SK-N-SH treated with all-trans-retinoic acid at 6 μM for 48 hours (cell line): ENCODE measurements at regions not wholly inside any gene's neighbourhood (a gene's known extent, or its start where the extent isn't known, plus 50 kb on each side); places are given as distances from the start of the nearest gene placed in this dataset.

Experiments used
- ATAC-seq: fragments of 200-7000 bp; cut with Tn5 transposase; 3 replicates; pipeline ENCODE4 v1.9.1; 2020; ENCODE audit warnings: mild to moderate bottlenecking, moderate library complexity
- ARNTL ChIP-seq: fragments of 450-650 bp; formaldehyde crosslinking; IDR thresholded peaks from 2 replicates; pipeline ENCODE4 v1.5.0; 2020; ENCODE audit warnings: low read depth, mild to moderate bottlenecking, moderate library complexity, borderline replicate concordance
- BACH2 ChIP-seq: fragments of 250-450 bp; sonication (Bioruptor Pico); IDR thresholded peaks from 2 replicates; pipeline ENCODE4 v1.9.0; 2021; ENCODE audit warnings: mild to moderate bottlenecking, borderline replicate concordance
- CSRNP3 ChIP-seq: fragments of 250-450 bp; sonication (Bioruptor Pico); IDR thresholded peaks from 2 replicates; pipeline ENCODE4 v1.5.1; 2021; ENCODE audit warnings: mild to moderate bottlenecking, moderate library complexity
- ESRRG ChIP-seq: fragments of 250-450 bp; sonication (Bioruptor Pico); IDR thresholded peaks from 2 replicates; pipeline ENCODE4 v1.6.1; 2021; ENCODE audit warnings: mild to moderate bottlenecking
- GLIS3 ChIP-seq: fragments of 250-450 bp; sonication (Bioruptor Pico); IDR thresholded peaks from 2 replicates; pipeline ENCODE4 v1.5.0; 2020; ENCODE audit warnings: mild to moderate bottlenecking, moderate library complexity
- ISL1 ChIP-seq: fragments of 250-450 bp; sonication (Bioruptor Pico); IDR thresholded peaks from 2 replicates; pipeline ENCODE4 v2.1.2; 2022; ENCODE audit warnings: mild to moderate bottlenecking, moderate library complexity
- OSR1 ChIP-seq: fragments of 250-450 bp; sonication (Bioruptor Pico); IDR thresholded peaks from 2 replicates; pipeline ENCODE4 v1.8.0; 2022; ENCODE audit warnings: moderate library complexity, mild to moderate bottlenecking, inconsistent platforms
- POU6F1 ChIP-seq: fragments of 250-450 bp; sonication (Bioruptor Pico); IDR thresholded peaks from 2 replicates; pipeline ENCODE4 v1.8.0; 2021; ENCODE audit warnings: low read depth, mild to moderate bottlenecking, moderate library complexity, borderline replicate concordance
- PPARA ChIP-seq: fragments of 250-450 bp; sonication (Bioruptor Pico); IDR thresholded peaks from 2 replicates; pipeline ENCODE4 v1.5.0; 2020; ENCODE audit warnings: mild to moderate bottlenecking, borderline replicate concordance
- RARB ChIP-seq: fragments of 250-450 bp; sonication (Bioruptor Pico); IDR thresholded peaks from 2 replicates; pipeline ENCODE4 v1.8.0; 2021; ENCODE audit warnings: mild to moderate bottlenecking, moderate library complexity
- SNAI2 ChIP-seq: fragments of 250-450 bp; sonication (Bioruptor Pico); IDR thresholded peaks from 2 replicates; pipeline ENCODE4 v1.5.0; 2020; ENCODE audit warnings: mild to moderate bottlenecking, moderate library complexity
- TCF4 ChIP-seq: fragments of 250-450 bp; sonication (Bioruptor Pico); IDR thresholded peaks from 2 replicates; pipeline ENCODE4 v1.8.0; 2021; ENCODE audit warnings: mild to moderate bottlenecking, moderate library complexity, borderline replicate concordance
- TSHZ2 ChIP-seq: fragments of 250-450 bp; sonication (Bioruptor Pico); IDR thresholded peaks from 2 replicates; pipeline ENCODE4 v1.5.0; 2020; ENCODE audit warnings: mild to moderate bottlenecking, moderate library complexity
- ZC3H10 ChIP-seq: fragments of 250-450 bp; sonication (Bioruptor Pico); IDR thresholded peaks from 2 replicates; pipeline ENCODE4 v1.5.1; 2021; ENCODE audit warnings: mild to moderate bottlenecking, moderate library complexity
- ZFP3 ChIP-seq: fragments of 250-450 bp; sonication (Bioruptor Pico); IDR thresholded peaks from 2 replicates; pipeline ENCODE4 v1.5.0; 2020; ENCODE audit warnings: mild to moderate bottlenecking, moderate library complexity
- ZNF565 ChIP-seq: fragments of 450-650 bp; formaldehyde crosslinking; conservative IDR thresholded peaks from 2 replicates; pipeline ENCODE4 v1.5.0; 2020; ENCODE audit warnings: low read depth, mild to moderate bottlenecking, moderate library complexity
- ZNF70 ChIP-seq: fragments of 450-650 bp; formaldehyde crosslinking; IDR thresholded peaks from 2 replicates; pipeline ENCODE4 v1.5.0; 2020; ENCODE audit warnings: mild to moderate bottlenecking, moderate library complexity
- ZNF8 ChIP-seq: fragments of 450-650 bp; formaldehyde crosslinking; IDR thresholded peaks from 2 replicates; pipeline ENCODE4 v1.5.0; 2020; ENCODE audit warnings: mild to moderate bottlenecking, moderate library complexity
- TF ChIP-seq, protein P1 (sequence below): fragments of 250-450 bp; sonication (Bioruptor Pico); IDR thresholded peaks from 2 replicates; pipeline ENCODE4 v1.5.1; 2020; ENCODE audit warnings: low read depth, mild to moderate bottlenecking, moderate library complexity
- TF ChIP-seq, protein P2 (sequence below): fragments of 250-450 bp; sonication (Bioruptor Pico); IDR thresholded peaks from 2 replicates; pipeline ENCODE4 v1.8.0; 2020; ENCODE audit warnings: mild to moderate bottlenecking, moderate library complexity, borderline replicate concordance

DNA sequence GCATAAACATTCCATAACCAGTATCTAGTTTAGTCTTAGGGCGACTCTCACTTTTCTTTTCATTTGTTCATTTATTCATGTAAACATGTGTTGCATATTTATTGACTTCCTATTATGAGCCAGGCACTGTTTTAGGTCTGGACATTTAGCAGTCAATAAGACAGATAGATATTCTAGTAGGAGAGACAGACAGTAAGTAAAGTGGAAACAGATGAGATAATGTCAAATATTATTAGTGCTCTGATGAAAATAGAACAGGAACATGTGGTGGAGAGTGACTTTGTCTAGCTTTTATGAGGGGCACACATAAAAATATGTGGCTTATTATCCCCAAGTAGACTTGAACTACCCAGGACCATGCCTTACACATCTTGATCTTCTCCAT lies 193.0 kb downstream of the NDFIP2 start:
- peak; percentile 43; the same call in 2 of the 3 replicates for ATAC-seq

DNA sequence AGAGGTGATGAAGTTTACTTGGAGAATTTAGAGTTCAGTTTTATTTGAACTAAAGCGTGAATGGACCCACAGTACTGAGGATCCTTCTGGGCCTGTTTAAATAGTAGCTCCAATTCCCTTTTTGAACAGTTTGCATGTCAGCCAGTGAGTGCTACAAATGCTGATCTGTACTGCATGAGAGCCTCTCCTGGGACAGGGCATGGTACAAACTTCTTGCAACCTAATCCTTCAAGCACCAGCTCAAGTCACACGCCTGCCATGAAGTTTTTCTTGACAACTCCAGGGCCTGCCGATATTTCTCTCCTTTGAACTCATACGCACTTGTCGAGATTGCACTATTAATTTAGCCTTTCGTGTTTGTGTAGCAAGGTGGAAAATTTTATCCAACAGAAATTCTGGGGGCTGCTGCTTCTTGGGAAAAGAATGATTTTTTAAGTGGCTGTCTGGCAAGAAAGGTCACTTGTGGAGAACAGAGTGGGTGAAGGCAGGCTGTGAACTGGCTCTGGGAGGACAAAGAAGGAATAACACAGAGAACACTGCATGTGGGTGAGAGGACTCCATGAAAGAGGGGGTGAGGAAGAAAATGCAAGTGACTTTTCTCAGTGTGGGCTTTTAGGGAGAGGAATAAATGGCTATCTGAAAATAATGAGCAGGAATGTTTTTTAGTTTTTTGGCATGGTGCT lies 192.5 kb downstream of the NDFIP2 start:
- TF ChIP-seq ARNTL: no peak
- TF ChIP-seq ZC3H10 (CRISPR knock-in tag): no peak
- no peak for TF ChIP-seq ESRRG (CRISPR knock-in tag)
- no peak for TF ChIP-seq SNAI2
- no peak for TF ChIP-seq CSRNP3
- TF ChIP-seq TCF4 (CRISPR knock-in tag): no peak
- TF ChIP-seq, all 23 proteins: peak for 0
- peak; percentile 41 for ATAC-seq

More for the DNA sequence above, 193.0 kb downstream of the NDFIP2 start:
- TF ChIP-seq TCF4 (CRISPR knock-in tag) (peak; percentile 78), TSHZ2 (peak; percentile 80), BACH2 (no peak), ISL1 (CRISPR knock-in tag) (peak; percentile 36; the same call in 1 of the 2 replicates), ZC3H10 (CRISPR knock-in tag) (no peak), POU6F1 (CRISPR knock-in tag) (no peak), OSR1 (CRISPR knock-in tag) (no peak), RARB (CRISPR knock-in tag) (no peak), PPARA (CRISPR knock-in tag) (no peak), ZNF8 (CRISPR knock-in tag) (no peak), ZNF565 (CRISPR knock-in tag) (no peak), ZNF70 (no peak)
- TF ChIP-seq, protein P1, sequence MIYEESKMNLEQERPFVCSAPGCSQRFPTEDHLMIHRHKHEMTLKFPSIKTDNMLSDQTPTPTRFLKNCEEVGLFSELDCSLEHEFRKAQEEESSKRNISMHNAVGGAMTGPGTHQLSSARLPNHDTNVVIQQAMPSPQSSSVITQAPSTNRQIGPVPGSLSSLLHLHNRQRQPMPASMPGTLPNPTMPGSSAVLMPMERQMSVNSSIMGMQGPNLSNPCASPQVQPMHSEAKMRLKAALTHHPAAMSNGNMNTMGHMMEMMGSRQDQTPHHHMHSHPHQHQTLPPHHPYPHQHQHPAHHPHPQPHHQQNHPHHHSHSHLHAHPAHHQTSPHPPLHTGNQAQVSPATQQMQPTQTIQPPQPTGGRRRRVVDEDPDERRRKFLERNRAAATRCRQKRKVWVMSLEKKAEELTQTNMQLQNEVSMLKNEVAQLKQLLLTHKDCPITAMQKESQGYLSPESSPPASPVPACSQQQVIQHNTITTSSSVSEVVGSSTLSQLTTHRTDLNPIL (CRISPR knock-in tag): no peak
- TF ChIP-seq, all 23 proteins: peak for 3

DNA sequence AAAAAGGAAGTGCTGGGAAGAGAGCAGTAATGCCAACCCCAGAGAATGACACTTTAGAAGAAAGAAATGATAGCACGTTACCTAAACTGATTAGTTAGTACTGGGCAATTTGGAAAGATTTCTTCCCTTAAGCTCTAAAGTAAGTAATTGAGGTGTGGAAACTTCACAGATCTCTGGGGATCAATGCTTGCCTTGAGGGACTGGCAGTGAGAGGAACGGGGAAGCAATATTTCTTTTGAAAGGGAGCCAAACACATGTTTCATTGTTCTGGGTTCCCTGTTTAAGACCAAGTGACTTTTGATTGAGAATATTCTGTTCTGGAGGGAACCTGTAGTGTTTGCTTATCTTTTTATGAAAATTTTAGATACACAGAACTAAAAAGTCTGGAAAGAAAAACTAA lies 190.5 kb downstream of the NDFIP2 start:
- no peak for ATAC-seq
- TF ChIP-seq, protein P2, sequence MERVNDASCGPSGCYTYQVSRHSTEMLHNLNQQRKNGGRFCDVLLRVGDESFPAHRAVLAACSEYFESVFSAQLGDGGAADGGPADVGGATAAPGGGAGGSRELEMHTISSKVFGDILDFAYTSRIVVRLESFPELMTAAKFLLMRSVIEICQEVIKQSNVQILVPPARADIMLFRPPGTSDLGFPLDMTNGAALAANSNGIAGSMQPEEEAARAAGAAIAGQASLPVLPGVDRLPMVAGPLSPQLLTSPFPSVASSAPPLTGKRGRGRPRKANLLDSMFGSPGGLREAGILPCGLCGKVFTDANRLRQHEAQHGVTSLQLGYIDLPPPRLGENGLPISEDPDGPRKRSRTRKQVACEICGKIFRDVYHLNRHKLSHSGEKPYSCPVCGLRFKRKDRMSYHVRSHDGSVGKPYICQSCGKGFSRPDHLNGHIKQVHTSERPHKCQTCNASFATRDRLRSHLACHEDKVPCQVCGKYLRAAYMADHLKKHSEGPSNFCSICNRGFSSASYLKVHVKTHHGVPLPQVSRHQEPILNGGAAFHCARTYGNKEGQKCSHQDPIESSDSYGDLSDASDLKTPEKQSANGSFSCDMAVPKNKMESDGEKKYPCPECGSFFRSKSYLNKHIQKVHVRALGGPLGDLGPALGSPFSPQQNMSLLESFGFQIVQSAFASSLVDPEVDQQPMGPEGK (CRISPR knock-in tag): no peak
- no peak for TF ChIP-seq GLIS3 (CRISPR knock-in tag)
- TF ChIP-seq POU6F1 (CRISPR knock-in tag): no peak
- no peak for TF ChIP-seq CSRNP3
- no peak for TF ChIP-seq PPARA (CRISPR knock-in tag)
- no peak for TF ChIP-seq ZNF565 (CRISPR knock-in tag)
- no peak for TF ChIP-seq ZNF8 (CRISPR knock-in tag)
- no peak for TF ChIP-seq RARB (CRISPR knock-in tag)
- no peak for TF ChIP-seq BACH2
- no peak for TF ChIP-seq TSHZ2
- no peak for TF ChIP-seq ZFP3 (CRISPR knock-in tag)
